Colonic mucosa (tissue), 4 donors: ENCODE measurements at regions not wholly inside any gene's neighbourhood (a gene's known extent, or its start where the extent isn't known, plus 50 kb on each side); places are given as distances from the start of the nearest gene placed in this dataset.

Experiments
- DNase-seq: peaks from one replicate; pipeline ENCODE4 v3.0.0-alpha.2; 2020
- H3K27ac ChIP-seq: fragments of 200-600 bp; one replicate; pipeline ENCODE4 v1.8.0; 2021
- H3K27me3 ChIP-seq: fragments of 200-600 bp; one replicate; pipeline ENCODE4 v1.8.0; 2021
- H3K36me3 ChIP-seq: fragments of 200-600 bp; one replicate; pipeline ENCODE4 v1.8.0; 2021
- H3K4me1 ChIP-seq: fragments of 200-600 bp; one replicate; pipeline ENCODE4 v1.8.0; 2021; ENCODE audit warnings: mild to moderate bottlenecking
- H3K4me3 ChIP-seq: fragments of 200-600 bp; one replicate; pipeline ENCODE4 v1.8.0; 2021
- H3K9ac ChIP-seq, 2 donors: one replicate each; pipeline ENCODE4 v1.7.0; 2013; ENCODE audit warnings: control low read depth in 2 of 2, low read depth in 2 of 2, low read length in 2 of 2
- H3K9me3 ChIP-seq: fragments of 200-600 bp; one replicate; pipeline ENCODE4 v1.8.0; 2021
- CTCF ChIP-seq: fragments of 200-600 bp; IDR thresholded peaks from one replicate; pipeline ENCODE4 v1.8.0; 2022; ENCODE audit warnings: antibody characterized with exemption, mild to moderate bottlenecking
- intact Hi-C: fragments of 100-400 bp; cut with DNase I; formaldehyde crosslinking; loops from one replicate; pipeline ENCODE4 v1.14.1; 2022
- donor health status: healthy.
- donor health status: DM: no; HTN: no; CAD: no.
- donor health status: DM: no; HTN: no; CAD: no.

GRCh38 chr22:48070083-48070482, 1307.6 kb downstream of the TBC1D22A start:
- no peaks in the 10 kb centered on the region for H3K27me3 ChIP-seq
- H3K4me1 ChIP-seq = no peaks in the 10 kb centered on the region
- no peak for TF ChIP-seq CTCF
- H3K27ac ChIP-seq = no peak overlapping the region
- no peak overlapping the region for H3K9ac ChIP-seq
- H3K4me3 ChIP-seq = no peak overlapping the region
- no peaks in the 10 kb centered on the region for H3K9me3 ChIP-seq
- intact Hi-C loops = no loop called here
- no peaks in the 10 kb centered on the region for H3K36me3 ChIP-seq
- no peak for DNase-seq

- Histone ChIP-seq H3K9me3 (no peaks in the 10 kb centered on the region), H3K9ac (no peak overlapping the region), H3K4me1 (no peaks in the 10 kb centered on the region), H3K36me3 (no peaks in the 10 kb centered on the region), H3K4me3 (no peak overlapping the region), H3K27me3 (no peaks in the 10 kb centered on the region), H3K27ac (no peak overlapping the region)
- no peak for TF ChIP-seq CTCF
- DNase-seq = no peak
- intact Hi-C loops = no loop called here
These were observed 1306.8 kb downstream of the TBC1D22A start for GRCh38 chr22:48069256-48069655.

GRCh38 chr22:48068323-48068885, 1306.0 kb downstream of the TBC1D22A start:
- TF ChIP-seq CTCF = no peak
- no peak overlapping the region for H3K27ac ChIP-seq
- intact Hi-C loops = no loop called here
- H3K9me3 ChIP-seq = no peaks in the 10 kb centered on the region
- H3K9ac ChIP-seq = no peak overlapping the region
- H3K27me3 ChIP-seq = no peaks in the 10 kb centered on the region
- H3K36me3 ChIP-seq = no peaks in the 10 kb centered on the region
- no peak overlapping the region for H3K4me3 ChIP-seq
- DNase-seq = no peak
- no peaks in the 10 kb centered on the region for H3K4me1 ChIP-seq

- no peak for TF ChIP-seq CTCF
- no peak overlapping the region for H3K27ac ChIP-seq
These were observed 1303.4 kb downstream of the TBC1D22A start for GRCh38 chr22:48065892-48066291.

GRCh38 chr22:48061726-48062125, 1299.3 kb downstream of the TBC1D22A start:
- H3K27ac ChIP-seq = no peak overlapping the region

More at GRCh38 chr22:48065892-48066291, 1303.4 kb downstream of the TBC1D22A start:
- DNase-seq = no peak
- H3K27me3 ChIP-seq = no peaks in the 10 kb centered on the region
- H3K4me3 ChIP-seq = no peak overlapping the region
- no peaks in the 10 kb centered on the region for H3K4me1 ChIP-seq
- H3K36me3 ChIP-seq = no peaks in the 10 kb centered on the region
- H3K9ac ChIP-seq = no peak overlapping the region
- intact Hi-C loops = no loop called here
- no peaks in the 10 kb centered on the region for H3K9me3 ChIP-seq

More at GRCh38 chr22:48061726-48062125, 1299.3 kb downstream of the TBC1D22A start:
- Histone ChIP-seq H3K9me3 (no peaks in the 10 kb centered on the region), H3K4me3 (no peak overlapping the region), H3K36me3 (no peaks in the 10 kb centered on the region), H3K27me3 (no peaks in the 10 kb centered on the region), H3K4me1 (no peaks in the 10 kb centered on the region), H3K9ac (no peak overlapping the region)
- DNase-seq = no peak
- intact Hi-C loops = no loop called here
- no peak for TF ChIP-seq CTCF
